Common myeloid progenitor, CD34-positive (primary cell): ENCODE measurements at regions not wholly inside any gene's neighbourhood (a gene's known extent, or its start where the extent isn't known, plus 50 kb on each side); places are given as distances from the start of the nearest gene placed in this dataset.

Experiments
- CTCF ChIA-PET: fragments of 350-600 bp; sonication (Branson Sonifier 250); formaldehyde crosslinking; loops from one replicate; lab custom pipeline; 2021; ENCODE audit warnings: antibody characterized with exemption; lab: Charles Lee
- POLR2A ChIA-PET: fragments of 350-600 bp; sonication (Branson Sonifier 250); formaldehyde crosslinking; loops from one replicate; lab custom pipeline; 2021; ENCODE audit warnings: antibody characterized with exemption; lab: Charles Lee
- DNase-seq, 3 donors: peaks; one replicate each; pipeline versions ENCODE4 v3.0.0 to v3.0.0-alpha.2; 2013
- H3K27ac ChIP-seq, 2 experiments: 1 replicate in 1 of 2; 2 replicates in 1 of 2; pipeline ENCODE4 v1.7.0; 2013; ENCODE audit warnings: inconsistent platforms in 2 of 2, low read length in 2 of 2, mild to moderate bottlenecking in 2 of 2, low read depth in 1 of 2, moderate library complexity in 1 of 2; ENCODE audit not compliant: severe bottlenecking in 2 of 2, insufficient read depth in 1 of 2, poor library complexity in 1 of 2
- H3K27me3 ChIP-seq, 5 experiments: replicated peaks in 2 of 5; 1 replicate in 3 of 5; 2 replicates in 2 of 5; pipeline versions ENCODE4 v1.6.1 to v1.7.0; 2013; ENCODE audit warnings: low read length in 4 of 5, mild to moderate bottlenecking in 2 of 5, moderate library complexity in 2 of 5, inconsistent platforms in 1 of 5; ENCODE audit not compliant: insufficient read depth in 5 of 5, control insufficient read depth in 4 of 5
- H3K36me3 ChIP-seq, 4 experiments: 1 replicate in 2 of 4; 2 replicates in 2 of 4; pipeline versions ENCODE4 v1.6.1 to v1.7.0; 2013; ENCODE audit warnings: low read length in 3 of 4, control low read depth in 1 of 4, mild to moderate bottlenecking in 1 of 4; ENCODE audit not compliant: control insufficient read depth in 4 of 4, insufficient read depth in 4 of 4
- H3K4me1 ChIP-seq, 4 experiments: 1 replicate in 3 of 4; 2 replicates in 1 of 4; pipeline versions ENCODE4 v1.6.1 to v1.7.1; 2013; ENCODE audit warnings: low read length in 3 of 4, mild to moderate bottlenecking in 3 of 4, control low read depth in 1 of 4, inconsistent platforms in 1 of 4, moderate library complexity in 1 of 4; ENCODE audit not compliant: control insufficient read depth in 4 of 4, insufficient read depth in 4 of 4; ENCODE audit errors: control extremely low read depth in 1 of 4
- H3K4me3 ChIP-seq, 7 experiments: 1 replicate in 4 of 7; 2 replicates in 3 of 7; pipeline versions ENCODE4 v1.5.1 to v1.7.0; 2013; ENCODE audit warnings: mild to moderate bottlenecking in 7 of 7, low read length in 6 of 7, moderate library complexity in 6 of 7, inconsistent platforms in 2 of 7, low read depth in 2 of 7, control low read depth in 1 of 7; ENCODE audit not compliant: insufficient read depth in 4 of 7, control insufficient read depth in 1 of 7; ENCODE audit errors: extremely low read depth in 1 of 7
- H3K9me3 ChIP-seq, 5 experiments: 1 replicate in 4 of 5; 2 replicates in 1 of 5; pipeline versions ENCODE4 v1.6.1 to v1.7.1; 2013; ENCODE audit warnings: low read length in 4 of 5, mild to moderate bottlenecking in 2 of 5, inconsistent platforms in 1 of 5, low read depth in 1 of 5, moderate library complexity in 1 of 5; ENCODE audit not compliant: control insufficient read depth in 4 of 5, insufficient read depth in 2 of 5; ENCODE audit errors: control extremely low read depth in 1 of 5
- WGBS: methylation state at CpG from one replicate; pipeline ENCODE4 v1.1.5; 2013; ENCODE audit not compliant: insufficient coverage; 5-methylcytosine and 5-hydroxymethylcytosine counted together

- DNase-seq, result no peak
- CTCF ChIA-PET, result no interaction called here
- Histone ChIP-seq H3K27ac (no peak overlapping the region), H3K36me3 (no peaks in the 10 kb centered on the region), H3K27me3 (no peaks in the 10 kb centered on the region), H3K9me3 (no peaks in the 10 kb centered on the region), H3K4me3 (no peak overlapping the region), H3K4me1 (no peaks in the 10 kb centered on the region)
- WGBS, result 100% methylated on average over 2 of the region's 4 CpGs
- POLR2A ChIA-PET, result no interaction called here
Measured at GRCh38 chr7:97635622-97636021, 96.3 kb upstream of the TAC1 start.

GRCh38 chr7:97639036-97639435, 92.8 kb upstream of the TAC1 start:
- Histone ChIP-seq H3K27me3 (no peaks in the 10 kb centered on the region), H3K27ac (no peak overlapping the region), H3K4me3 (no peak overlapping the region), H3K4me1 (no peaks in the 10 kb centered on the region), H3K9me3 (no peaks in the 10 kb centered on the region), H3K36me3 (no peaks in the 10 kb centered on the region)
- ChIA-PET POLR2A (no interaction called here), CTCF (no interaction called here)
- no peak for DNase-seq

- Histone ChIP-seq H3K4me3 (no peak overlapping the region), H3K4me1 (no peaks in the 10 kb centered on the region), H3K36me3 (no peaks in the 10 kb centered on the region), H3K9me3 (no peaks in the 10 kb centered on the region), H3K27me3 (no peaks in the 10 kb centered on the region), H3K27ac (no peak overlapping the region)
- ChIA-PET CTCF (no interaction called here), POLR2A (no interaction called here)
- DNase-seq, result no peak
- 88% methylated on average over 1 of the region's 3 CpGs for WGBS
Measured at GRCh38 chr7:97659363-97660045, 72.4 kb upstream of the TAC1 start.

GRCh38 chr7:97667359-97667758, 64.5 kb upstream of the TAC1 start:
- H3K4me3 ChIP-seq, result no peak overlapping the region
- no peak for DNase-seq
- WGBS, result no CpG with 5 or more reads among the region's 1 CpG
- no peaks in the 10 kb centered on the region for H3K36me3 ChIP-seq
- H3K9me3 ChIP-seq, result no peaks in the 10 kb centered on the region
- POLR2A ChIA-PET, result no interaction called here
- no peak overlapping the region for H3K27ac ChIP-seq
- H3K27me3 ChIP-seq, result no peaks in the 10 kb centered on the region
- H3K4me1 ChIP-seq, result no peaks in the 10 kb centered on the region
- CTCF ChIA-PET, result no interaction called here

GRCh38 chr7:97671571-97671970, 60.3 kb upstream of the TAC1 start:
- H3K27me3 ChIP-seq, result no peaks in the 10 kb centered on the region
- H3K4me1 ChIP-seq, result no peaks in the 10 kb centered on the region
- ChIA-PET CTCF (no interaction called here), POLR2A (no interaction called here)
- H3K4me3 ChIP-seq, result no peak overlapping the region
- DNase-seq, result no peak
- H3K36me3 ChIP-seq, result no peaks in the 10 kb centered on the region
- no peaks in the 10 kb centered on the region for H3K9me3 ChIP-seq
- no peak overlapping the region for H3K27ac ChIP-seq

- CTCF ChIA-PET, result no interaction called here
- H3K36me3 ChIP-seq, result no peaks in the 10 kb centered on the region
- POLR2A ChIA-PET, result no interaction called here
Measured at GRCh38 chr7:97680622-97681021, 51.3 kb upstream of the TAC1 start.

More at GRCh38 chr7:97680622-97681021, 51.3 kb upstream of the TAC1 start:
- Histone ChIP-seq H3K27ac (no peak overlapping the region), H3K9me3 (no peaks in the 10 kb centered on the region), H3K27me3 (no peaks in the 10 kb centered on the region), H3K4me1 (no peaks in the 10 kb centered on the region), H3K4me3 (no peak overlapping the region)
- DNase-seq, result no peak
- 80% methylated on average over 1 of the region's 1 CpG for WGBS
